ENCODE measurements at regions not wholly inside any gene's neighbourhood (a gene's known extent, or its start where the extent isn't known, plus 50 kb on each side); places are given as distances from the start of the nearest gene placed in this dataset.

DNA sequence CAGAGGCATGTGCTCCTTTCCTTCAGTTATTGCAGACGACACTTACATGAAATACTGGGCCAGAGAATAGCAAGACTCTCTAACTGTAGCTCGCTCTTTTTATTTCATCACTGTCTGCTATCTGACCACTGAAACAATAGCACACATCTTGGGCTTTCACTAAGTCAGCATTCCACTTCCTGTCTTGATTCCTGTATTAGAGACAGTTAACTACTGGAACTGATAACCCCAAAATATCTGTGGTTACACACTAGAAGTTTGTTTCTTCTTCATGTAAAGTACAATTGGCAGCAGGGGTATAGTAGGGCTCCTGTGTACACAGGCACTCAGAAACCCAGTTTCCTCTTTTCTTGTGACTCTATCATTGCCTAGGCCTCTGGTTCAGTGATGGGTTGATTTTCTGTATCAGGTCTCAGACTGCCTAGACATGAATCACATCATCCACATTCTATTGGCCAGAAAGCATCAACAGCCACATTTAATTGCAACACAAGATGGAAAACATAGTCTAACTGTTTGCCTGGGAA, 230.2 kb upstream of the CD96 start:
- no peak for DNase-seq (ENCODE audit: low read depth in 2 of 2)

DNA sequence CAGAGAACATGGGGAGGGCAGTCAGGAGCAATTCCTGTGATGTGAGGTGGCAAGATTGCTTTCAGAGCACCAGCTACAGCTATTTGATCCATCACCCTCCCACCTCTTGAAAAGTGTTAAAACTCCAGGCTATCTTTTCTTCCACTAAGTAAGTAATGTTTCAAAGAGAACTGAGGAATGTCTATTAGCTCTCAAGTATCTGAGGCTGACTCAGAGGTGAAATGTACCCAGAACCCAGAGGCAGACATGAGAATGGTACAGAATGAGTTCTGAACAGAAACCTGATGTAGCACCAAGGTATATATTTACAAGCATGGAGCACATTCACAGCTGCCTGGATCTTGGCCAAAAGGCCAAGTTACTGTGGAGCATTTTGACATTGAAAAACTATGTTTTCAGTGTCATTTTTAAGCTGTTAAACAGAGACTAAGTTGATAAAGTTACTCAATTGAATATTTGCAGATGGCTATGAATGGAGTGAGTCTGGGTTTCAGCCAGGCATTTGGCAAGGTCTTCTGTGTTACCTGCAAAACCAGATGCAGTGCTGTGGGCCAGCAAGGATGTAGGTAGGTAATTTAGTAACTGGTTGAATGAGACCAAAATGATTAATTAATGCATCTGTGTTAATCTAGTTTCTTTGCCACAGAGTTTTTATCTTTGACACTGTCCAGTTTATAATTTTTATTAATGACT, 227.7 kb upstream of the CD96 start:
- DNase-seq (ENCODE audit: low read depth in 2 of 2): no peak

DNA sequence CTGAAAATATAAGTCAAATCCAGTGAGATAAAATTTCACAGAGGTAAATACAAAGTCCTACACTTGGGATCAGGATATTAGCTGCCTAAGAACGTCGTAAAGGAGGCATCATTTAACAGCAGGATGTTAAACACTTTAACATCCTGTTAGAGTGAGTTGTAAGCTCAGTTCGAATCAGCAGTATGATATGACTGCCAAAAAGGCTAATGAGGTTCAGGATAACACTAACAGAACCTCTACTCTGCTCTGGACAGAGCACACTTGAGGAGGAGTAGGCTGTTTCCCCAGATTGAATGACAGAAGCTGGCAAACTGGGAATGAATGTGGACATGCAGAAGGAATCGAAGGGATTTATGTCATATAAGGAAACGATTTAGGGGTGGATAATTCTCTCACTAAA, 227.1 kb upstream of the CD96 start:
- DNase-seq (ENCODE audit: low read depth in 2 of 2): no peak

DNA sequence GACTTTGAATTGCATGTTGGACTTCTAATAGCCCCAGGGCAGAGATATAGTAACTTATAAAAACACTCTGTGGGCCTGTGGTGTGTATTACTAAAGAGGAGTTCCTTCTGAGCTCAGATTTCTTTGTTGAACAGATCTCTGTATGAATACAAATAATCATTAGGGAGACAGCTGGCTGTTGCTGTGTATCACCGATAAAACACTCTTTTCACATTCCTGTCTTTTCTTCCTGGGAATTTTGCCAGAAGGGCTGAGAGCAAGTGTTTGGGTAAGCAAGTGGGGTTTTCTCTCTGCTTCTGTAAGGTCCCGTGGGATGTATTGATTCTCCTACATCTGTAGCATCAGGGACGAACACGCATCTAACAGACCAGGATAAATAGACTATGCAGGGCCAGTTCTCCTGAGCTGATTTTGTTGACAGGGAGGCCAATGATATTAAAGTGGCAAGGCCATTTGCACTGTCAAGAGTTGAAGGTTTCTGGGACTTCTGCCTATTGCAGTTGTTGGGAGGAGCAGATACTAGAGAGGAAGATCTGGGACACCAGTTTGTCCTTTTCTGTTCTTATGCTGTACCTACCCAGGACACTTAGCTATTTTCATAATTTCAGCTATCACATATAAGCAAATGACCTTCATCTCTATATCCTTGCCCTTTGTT, 225.9 kb upstream of the CD96 start:
- DNase-seq (ENCODE audit: low read depth in 2 of 2): no peak

DNA sequence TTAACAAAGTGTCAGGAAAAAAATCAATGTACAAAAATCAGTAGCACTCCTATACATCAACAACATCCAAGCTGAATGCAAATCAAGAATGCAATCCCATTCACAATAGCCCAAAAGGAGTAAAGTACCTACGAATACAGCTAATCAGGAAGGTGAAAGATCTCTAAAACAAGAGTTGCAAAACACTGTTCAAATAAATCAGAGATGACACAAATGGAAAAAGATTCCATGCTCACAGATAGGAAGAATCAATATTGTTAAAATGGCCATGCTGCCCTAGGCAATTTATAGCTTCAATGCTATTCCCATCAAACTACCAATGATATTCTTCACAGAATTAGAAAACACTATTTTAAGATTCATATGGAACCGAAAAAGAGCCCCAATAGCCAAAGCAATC, 223.7 kb upstream of the CD96 start:
- no peak for DNase-seq (ENCODE audit: low read depth in 2 of 2)

DNA sequence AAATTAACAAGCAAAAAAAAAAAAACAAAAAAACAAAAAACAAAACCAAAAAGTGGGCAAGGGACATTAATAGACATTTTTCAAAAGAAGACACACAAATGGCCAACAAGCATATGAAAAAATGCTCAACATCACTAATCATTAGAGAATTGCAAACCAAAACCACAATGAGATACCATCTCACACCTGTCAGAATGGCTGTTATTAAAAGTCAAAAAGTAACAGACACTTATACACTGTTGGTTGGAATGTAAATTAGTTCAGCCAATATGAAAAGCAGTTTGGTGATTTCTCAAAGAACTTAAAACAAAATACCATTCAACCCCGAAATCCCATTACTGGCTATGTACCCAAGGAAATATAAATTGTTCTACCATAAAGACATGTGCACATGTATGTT, 222.4 kb upstream of the CD96 start:
- no peak for DNase-seq (ENCODE audit: low read depth in 2 of 2)

DNA sequence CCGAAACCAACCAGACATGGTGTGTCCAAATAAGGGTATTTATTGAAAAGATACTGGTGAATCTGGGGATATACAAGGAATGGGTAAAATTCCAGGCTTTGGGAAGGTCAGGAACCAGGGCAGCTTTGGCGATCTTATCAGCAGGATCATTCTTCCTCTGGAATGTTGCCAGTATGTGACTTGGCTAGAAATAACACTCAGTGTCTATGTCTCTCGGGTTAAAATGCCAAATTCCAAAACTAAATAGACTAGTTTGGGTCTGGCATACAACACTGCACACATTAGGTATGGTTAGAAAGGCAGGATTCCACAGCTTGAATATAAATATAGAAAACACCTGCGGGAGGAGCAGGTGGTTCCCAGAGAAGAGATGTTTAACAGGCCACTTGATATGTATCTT, 220.2 kb upstream of the CD96 start:
- DNase-seq (ENCODE audit: low read depth in 2 of 2): no peak

DNA sequence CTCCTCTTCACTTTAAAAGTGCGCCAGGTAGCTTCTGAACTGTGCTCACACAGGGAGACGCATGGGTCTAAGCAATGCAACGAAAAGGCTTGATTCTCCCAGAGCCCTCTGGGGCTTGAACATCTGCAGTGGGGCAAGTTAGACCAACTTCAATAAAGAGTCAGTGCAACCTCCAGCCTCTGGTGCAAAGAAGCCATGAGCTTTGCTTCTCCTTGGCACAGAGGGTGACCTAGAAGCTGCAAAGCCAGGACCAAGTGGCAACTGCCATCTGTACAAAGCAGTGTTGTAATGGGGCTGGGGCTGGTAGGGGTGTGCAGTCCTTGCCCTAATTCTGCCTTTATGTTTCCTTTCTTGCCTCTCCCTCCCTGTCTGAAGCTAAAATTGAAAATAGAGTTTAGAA, 219.0 kb upstream of the CD96 start:
- DNase-seq (ENCODE audit: low read depth in 2 of 2): no peak

DNA sequence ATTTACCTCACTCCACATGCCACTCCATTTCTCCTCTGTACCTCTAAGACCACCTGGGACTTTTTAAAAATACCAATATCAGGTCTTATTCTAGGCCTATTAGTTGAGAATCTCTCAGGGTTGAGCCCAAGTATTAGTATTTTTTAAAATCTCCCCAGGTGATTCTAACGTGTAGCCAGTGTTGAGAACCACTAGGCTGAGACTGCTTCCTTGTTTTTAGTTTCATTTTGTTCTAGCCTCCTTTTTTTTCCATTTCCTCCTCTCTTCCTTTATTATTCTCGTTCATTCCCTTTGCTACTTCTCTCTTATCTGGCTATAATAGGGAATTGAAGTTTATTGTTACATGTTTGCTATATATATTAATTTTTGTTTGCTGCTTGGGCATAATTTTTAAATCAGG, 217.8 kb upstream of the CD96 start:
- no peak for DNase-seq (ENCODE audit: low read depth in 2 of 2)

DNA sequence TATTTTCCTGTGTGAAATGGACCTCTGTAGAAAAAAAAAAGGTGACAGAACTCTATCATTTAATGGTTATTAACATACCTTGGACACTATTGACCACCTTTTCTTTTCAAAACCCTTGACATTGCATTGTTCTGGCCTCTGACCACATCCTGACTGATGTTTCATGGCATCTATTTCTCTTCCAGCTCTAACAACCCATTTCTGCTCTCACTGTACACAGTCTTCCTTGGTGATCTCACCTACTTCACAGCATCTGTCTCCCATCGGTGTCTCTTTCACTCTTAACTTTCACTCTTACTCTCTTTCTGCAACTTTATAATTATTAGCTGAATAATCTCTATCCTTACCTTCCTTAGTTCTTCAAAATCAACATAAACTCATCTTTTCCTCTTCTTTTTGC, 217.4 kb upstream of the CD96 start:
- no peak for DNase-seq (ENCODE audit: low read depth in 2 of 2)

DNA sequence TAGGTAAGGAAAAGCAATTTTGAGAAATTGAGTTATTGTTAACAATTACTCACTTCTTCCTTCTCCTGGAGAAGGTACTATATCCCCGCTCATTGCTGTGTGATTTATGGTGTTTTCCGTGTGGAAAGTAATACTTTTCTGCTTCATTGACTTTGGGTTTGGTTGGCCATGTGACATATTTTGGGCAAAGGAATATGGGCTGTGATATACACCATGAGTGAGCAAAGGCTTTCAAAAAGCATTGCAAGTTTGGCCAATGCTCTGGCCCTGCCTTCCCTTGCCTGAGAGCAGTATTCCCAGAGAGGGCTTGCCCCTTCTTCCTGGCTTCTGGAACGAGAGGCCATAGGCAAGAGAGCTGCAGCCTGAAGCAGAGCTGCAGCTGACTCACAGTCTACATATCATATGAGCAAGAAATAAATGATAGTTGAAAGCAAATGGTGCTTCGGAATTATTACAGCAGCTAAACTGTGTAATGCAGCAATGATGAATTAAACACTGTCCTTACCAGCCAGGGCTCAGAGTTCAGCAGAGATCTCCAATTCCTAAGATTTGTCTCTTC, 216.8 kb upstream of the CD96 start:
- DNase-seq (ENCODE audit: low read depth in 2 of 2): no peak

DNA sequence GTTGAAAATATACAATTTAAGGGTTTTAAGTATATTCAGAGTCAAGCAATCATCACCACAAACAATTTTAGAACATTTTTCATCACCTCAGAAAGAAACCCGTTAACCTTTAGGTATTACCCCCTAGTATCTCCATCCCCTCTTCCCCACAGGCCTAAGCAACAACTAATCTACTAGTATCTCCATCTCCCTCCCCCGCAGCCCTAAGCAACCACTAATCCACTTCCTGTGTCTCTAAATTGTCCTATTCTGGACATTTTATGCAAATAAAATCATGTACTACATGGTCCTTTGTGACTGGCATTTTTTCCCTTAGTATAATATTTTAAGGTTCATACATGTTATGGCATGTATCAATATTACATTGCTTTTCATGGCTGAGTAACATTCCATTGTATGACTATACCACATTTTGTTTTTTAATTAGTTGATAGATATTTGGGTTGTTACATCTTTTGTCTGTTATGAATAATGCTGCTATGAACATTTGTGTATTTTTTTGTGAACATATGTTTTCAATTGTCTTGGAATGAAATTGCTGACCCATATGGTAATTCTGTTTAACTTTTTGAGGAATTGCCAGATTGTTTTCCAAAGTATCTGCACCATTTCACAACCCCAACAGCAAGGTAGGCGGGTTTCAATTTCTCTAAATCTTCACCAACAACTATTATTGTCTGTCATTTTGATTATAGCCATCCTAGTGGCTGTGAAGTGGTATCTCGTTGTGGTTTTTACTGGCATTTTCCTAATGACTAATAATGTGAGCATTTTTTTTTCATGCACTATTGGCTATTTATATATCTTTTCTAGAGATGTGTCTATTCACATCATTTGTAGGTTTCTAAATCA, 215.6 kb upstream of the CD96 start:
- DNase-seq (ENCODE audit: low read depth in 2 of 2): no peak

DNA sequence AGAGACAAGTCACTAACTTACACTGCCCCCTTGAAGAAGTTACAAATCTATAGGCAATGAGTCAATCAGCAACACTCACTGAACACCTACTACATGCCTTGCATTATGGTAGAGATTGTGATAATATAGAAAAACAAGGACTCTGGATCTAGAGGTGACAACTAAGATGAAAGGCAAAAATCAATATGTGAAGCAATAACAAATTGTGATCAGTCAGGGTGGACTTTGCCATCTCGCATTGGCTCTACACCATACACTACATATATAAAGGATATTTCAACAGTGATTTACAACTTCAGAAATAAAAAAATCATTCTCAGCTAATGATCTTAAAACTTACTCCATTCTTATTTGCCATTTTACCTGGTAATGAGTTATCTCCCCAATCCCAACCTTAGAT, 210.7 kb upstream of the CD96 start:
- DNase-seq (ENCODE audit: low read depth in 2 of 2): no peak

DNA sequence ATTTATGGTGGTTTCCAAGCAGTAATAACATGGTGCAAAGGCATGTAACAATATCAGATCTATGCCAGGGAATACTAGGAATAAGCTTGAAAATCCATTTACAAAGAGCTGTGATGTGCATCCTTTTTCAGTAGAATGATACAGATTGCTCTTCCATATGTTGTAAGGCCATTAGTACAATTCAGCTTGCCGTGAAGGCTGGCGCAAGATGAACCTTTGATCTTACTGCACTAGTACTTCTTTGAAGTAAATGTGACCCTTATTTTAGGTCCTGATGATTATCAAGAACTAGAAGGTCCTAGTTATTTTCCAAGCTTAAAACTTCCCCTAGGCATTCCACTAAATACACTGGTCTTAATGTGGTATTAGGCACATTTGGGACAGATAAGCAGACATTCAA, 210.1 kb upstream of the CD96 start:
- DNase-seq (ENCODE audit: low read depth in 2 of 2): no peak

DNA sequence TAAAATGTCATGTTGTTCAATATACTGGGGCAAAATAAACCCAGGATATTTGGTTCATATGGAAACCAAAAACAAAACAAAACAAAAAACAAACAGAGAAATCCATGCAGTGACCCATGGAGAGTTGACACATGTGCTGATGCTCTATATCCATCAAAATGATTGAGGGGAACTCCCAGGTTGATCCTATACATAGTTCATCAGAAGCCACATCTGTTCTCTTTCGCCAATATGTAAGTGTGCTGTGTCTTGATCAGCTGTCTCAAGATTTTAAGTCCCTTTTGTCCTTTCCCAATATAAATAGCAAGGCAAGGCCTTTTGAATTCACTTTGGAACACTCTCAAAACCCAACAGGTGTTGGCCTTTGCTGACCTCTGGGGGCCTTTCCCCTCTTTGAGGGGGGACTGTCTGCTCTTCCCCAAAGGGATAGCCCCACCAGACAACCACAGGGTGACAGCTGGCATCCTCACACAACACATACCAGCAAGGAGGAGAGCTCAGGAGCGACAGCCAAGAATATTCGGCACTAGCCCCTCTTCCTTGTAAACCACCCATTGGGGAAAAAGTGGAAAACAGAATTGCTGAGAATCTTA, 209.4 kb upstream of the CD96 start:
- DNase-seq (ENCODE audit: low read depth in 2 of 2): no peak

DNA sequence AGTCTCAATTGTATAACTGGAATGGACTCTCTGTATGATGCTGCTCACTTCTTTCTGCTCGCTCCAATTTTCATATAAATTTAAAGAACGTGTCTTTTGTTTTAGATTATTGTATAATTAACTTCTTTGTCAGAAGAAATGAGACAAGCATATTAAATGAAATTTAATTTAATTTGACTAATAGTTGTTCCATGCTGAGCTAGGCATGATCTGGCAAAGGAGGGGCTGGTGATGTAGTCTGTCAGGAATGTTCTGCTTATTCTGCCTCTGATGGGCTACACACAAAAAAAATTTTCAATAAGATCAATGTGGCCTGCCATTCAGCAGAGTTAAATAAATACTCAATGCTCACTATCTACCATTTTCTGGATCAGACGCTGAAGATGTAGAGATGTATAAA, 208.4 kb upstream of the CD96 start:
- DNase-seq (ENCODE audit: low read depth in 2 of 2): no peak

DNA sequence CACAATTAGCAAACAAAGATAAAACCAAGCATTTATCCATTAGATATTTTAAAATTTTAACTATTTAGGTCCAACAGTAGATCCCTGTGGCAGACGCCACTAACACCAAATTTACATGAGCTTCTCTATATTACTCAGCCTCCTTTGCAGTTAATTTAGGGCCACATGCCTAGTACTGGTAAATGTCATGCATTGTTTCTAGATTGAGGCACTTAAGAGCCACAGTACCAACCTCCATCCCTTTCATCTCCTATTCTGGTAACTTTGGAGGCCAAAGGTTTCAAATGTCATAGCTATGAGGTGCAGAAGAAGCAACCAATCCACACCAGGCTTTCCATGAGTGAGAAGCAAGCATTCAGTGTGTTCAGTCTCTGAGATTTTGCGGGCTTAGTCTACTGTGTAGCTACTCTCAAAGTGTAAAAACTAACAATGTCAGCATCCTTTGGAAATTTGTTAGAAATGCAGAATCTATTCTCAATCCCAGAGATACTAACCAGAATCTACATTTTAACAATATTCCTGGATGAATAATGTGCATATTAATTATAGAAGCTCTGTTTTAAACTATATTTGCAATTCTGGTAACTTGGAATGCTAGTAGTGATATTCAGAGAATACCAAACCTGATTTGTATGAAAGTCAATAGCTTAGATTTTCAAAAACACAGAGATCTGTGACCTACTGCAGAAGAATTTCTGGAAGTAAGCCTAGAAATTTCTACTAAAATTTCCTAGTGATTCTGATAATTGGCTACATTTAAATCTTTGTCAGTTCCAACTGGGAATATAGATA, 206.3 kb upstream of the CD96 start:
- DNase-seq (ENCODE audit: low read depth in 2 of 2): no peak

DNA sequence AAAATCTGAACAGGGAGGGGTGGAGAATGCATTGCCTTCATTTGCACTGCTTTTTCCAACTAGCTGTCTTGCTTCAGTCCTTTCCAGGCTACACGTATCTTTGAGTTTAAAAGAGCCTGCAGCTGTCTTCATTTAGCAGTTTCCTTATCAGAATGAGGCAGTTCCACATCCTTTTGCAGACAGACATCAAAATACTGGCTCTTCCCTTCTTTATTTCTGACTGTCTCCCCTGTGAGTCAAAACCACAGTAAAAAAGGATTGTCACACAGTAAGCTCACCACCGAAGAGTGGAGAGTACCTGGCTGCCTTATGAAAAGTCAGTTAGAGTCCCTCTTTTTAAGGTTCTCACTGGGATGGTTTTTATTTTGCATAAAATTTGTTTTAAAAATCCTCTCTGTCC, 205.5 kb upstream of the CD96 start:
- DNase-seq (ENCODE audit: low read depth in 2 of 2): no peak

DNA sequence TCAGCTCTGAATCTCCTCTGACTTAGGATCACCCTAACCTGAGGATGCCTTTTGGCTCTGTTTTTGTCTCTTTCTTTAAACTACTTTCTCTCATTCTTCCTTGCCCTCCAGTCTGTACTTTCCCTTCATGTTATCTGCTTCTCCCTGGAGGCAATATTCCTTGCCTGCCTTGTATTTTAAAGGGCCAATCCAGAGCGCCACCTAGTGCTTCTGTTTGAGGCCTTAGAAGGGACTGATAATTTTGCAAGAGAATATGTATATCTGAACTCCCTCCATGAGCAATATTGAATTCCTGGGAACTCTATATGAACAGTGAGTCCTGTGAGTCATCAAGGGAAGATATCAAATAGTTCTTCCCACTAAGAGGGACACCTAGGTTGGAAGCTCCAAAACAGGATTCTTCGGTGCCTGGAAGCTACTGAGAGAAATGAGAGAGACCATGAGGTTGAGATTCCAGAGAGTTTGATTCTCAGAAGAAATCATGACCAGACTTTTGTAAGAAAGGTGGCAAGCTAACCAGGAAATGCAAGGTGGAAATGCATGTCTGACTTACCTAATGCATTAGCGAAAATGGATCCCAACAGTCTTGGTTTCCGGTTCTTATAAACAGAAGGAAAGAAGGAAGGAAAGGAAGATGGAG, 203.8 kb upstream of the CD96 start:
- peak in 1 of 2 donors; percentile 28 for DNase-seq (ENCODE audit: low read depth in 2 of 2)

DNA sequence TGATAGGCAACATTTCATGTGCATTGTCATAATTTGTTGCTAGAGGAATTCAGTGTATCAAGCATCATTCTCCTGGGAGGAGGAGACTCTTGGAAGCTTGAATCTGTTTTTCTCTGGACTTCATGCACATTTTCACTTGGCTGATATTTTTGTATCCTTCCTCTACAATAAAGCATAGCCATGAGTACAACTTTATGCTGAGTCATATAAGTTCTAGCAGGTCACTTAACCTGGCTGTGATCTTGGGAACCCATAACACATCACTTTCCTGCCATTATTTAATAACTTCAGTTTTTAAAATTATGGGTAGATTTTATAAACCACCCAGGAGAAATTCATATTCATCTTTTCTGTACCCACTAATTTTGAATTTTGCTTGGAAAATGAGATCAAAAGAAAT, 203.0 kb upstream of the CD96 start:
- no peak for DNase-seq (ENCODE audit: low read depth in 2 of 2)

DNA sequence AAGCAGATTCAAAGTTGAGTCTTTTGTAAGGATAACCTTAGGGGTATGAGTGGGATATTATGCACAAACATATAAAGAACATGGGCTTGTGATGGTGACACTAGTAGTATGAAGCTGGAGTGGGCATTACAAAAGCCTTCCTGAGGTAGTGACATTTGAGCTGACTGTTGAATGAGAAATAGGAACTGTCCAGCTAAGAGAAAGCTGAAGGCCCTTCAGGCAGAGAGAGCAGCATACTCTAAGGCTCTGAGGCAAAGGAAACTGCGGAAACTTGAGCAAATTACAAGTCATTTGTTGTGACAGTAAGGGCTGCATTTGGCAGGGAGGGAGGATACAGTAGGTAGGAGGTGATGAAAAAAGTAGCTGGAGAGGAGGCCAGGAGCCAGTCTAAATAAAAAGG, 190.7 kb upstream of the CD96 start:
- no peak for DNase-seq (ENCODE audit: low read depth in 2 of 2)
